HCT116 (cell line): ENCODE measurements at regions not wholly inside any gene's neighbourhood (a gene's known extent, or its start where the extent isn't known, plus 50 kb on each side); places are given as distances from the start of the nearest gene placed in this dataset.

ENCODE experiments used
- CTCF ChIP-seq, 3 experiments: fragments of 200-600 bp in 1 of 3; sonication (generic) in 1 of 3; IDR thresholded peaks in 2 of 3; conservative IDR thresholded peaks in 1 of 3; 2 replicates each; pipeline ENCODE4 v1.5.1; 2012 to 2017; ENCODE audit warnings: low read depth in 2 of 3, low read length in 2 of 3, antibody characterized with exemption in 1 of 3, borderline replicate concordance in 1 of 3, control low read depth in 1 of 3, mild to moderate bottlenecking in 1 of 3, mixed read lengths in 1 of 3, mixed run types in 1 of 3, moderate library complexity in 1 of 3; ENCODE audit not compliant: insufficient read depth in 1 of 3
- EGR1 ChIP-seq: IDR thresholded peaks from 2 replicates; pipeline ENCODE4 v1.6.1; 2012; ENCODE audit warnings: low read depth
- EZH2 ChIP-seq: fragments of 200-600 bp; sonication (generic); IDR thresholded peaks from 2 replicates; pipeline ENCODE4 v1.6.1; 2017; ENCODE audit warnings: antibody characterized with exemption, mixed run types
- EZH2phosphoT487 ChIP-seq: fragments of 200-600 bp; IDR thresholded peaks from 2 replicates; pipeline ENCODE4 v1.6.1; 2018; ENCODE audit warnings: antibody characterized with exemption, borderline replicate concordance
- POLR2A ChIP-seq: IDR thresholded peaks from 2 replicates; pipeline ENCODE4 v1.7.0; 2011; ENCODE audit warnings: borderline replicate concordance; ENCODE audit not compliant: insufficient read depth, insufficient read length; ENCODE audit errors: extremely low read depth
- POLR2AphosphoS5 ChIP-seq: IDR thresholded peaks from 2 replicates; pipeline ENCODE4 v1.6.1; 2011; ENCODE audit warnings: mild to moderate bottlenecking, low read depth, low read length, moderate library complexity
- RAD21 ChIP-seq: IDR thresholded peaks from 2 replicates; pipeline ENCODE4 v1.6.1; 2012; ENCODE audit warnings: low read depth, mild to moderate bottlenecking
- ZBTB33 ChIP-seq: IDR thresholded peaks from 2 replicates; pipeline ENCODE4 v1.6.1; 2011; ENCODE audit warnings: mild to moderate bottlenecking, low read length, moderate library complexity; ENCODE audit not compliant: insufficient replicate concordance; ENCODE audit errors: extremely low read depth

DNA sequence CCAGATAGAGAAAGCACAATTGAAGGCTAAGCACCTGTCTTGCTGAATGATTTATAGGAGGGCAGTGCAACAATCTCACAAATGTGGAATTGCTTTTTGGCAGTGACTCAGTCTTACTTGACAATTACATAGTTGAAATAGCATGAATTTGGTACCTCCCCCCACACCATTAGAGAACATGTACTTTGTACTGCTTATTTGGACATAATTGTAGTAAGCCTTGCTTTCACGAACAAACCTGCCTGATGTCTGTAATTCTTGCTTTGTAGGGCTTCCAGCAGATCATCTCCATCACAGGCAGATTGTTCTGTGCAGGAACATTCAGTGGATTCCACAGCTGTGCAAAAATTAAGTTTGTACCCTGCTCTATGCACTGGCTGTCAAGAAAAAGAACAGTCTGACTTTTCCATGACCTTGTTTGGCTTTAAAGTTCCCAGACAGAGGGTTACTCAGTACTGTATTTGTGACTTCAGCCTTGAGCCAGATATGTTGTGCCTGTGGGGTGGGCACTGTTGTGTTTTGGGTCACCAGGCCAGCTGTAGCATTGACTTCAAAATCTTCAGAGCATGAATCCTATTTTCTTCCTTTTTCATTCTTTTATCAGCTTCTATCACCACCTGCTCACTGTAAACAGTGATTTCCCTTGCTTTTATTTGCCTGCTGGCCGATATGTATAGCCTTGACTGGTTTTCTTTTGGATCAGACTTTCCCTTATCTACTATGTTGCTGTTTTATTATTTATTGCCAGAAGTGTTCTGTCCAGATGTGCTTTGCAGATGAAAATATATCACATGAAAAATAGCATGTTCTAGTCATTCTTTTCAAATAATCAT is 941.0 kb upstream of the CHORDC1 start:
- TF ChIP-seq CTCF (IDR thresholded peaks at IDR 0.05 in 2 of 3, conservative IDR thresholded peaks at IDR 0.05 in 1 of 3; ENCODE audit: borderline replicate concordance in 1 of 3, insufficient read depth in 1 of 3, low read depth in 2 of 3, low read length in 2 of 3) (no peak), POLR2A (no peak), RAD21 (no peak), EGR1 (no peak), POLR2AphosphoS5 (no peak), EZH2phosphoT487 (no peak), EZH2 (no peak), ZBTB33 (no peak)
